Activated B cell treated with CpG ODN at 0.5 μM for 24 hours (primary cell): ENCODE measurements at regions not wholly inside any gene's neighbourhood (a gene's known extent, or its start where the extent isn't known, plus 50 kb on each side); places are given as distances from the start of the nearest gene placed in this dataset.

Source experiments
- ATAC-seq: fragments of 200-7000 bp; cut with Tn5 transposase; one replicate; pipeline ENCODE4 v1.10.0; 2021; ENCODE audit warnings: low read depth, mild to moderate bottlenecking, moderate library complexity
- CTCF ChIA-PET: fragments of 350-600 bp; sonication (Branson Sonifier 250); formaldehyde crosslinking; loops from one replicate; lab custom pipeline; 2021; ENCODE audit warnings: antibody characterized with exemption; lab: Charles Lee
- POLR2A ChIA-PET: fragments of 350-600 bp; sonication (Branson Sonifier 250); formaldehyde crosslinking; loops from one replicate; lab custom pipeline; 2021; ENCODE audit warnings: antibody characterized with exemption; lab: Charles Lee
- DNase-seq: peaks from one replicate; pipeline ENCODE4 v3.0.0; 2022
- H3K27ac Mint-ChIP-seq: one replicate; pipeline ENCODE4 v1.8.0; 2020; ENCODE audit warnings: mixed read lengths
- H3K27me3 Mint-ChIP-seq: one replicate; pipeline ENCODE4 v1.8.0; 2021; ENCODE audit warnings: mixed read lengths
- H3K36me3 Mint-ChIP-seq: one replicate; pipeline ENCODE4 v1.8.0; 2021; ENCODE audit warnings: low read depth, mixed read lengths
- H3K4me1 Mint-ChIP-seq: one replicate; pipeline ENCODE4 v1.8.0; 2021; ENCODE audit warnings: mixed read lengths
- H3K4me3 Mint-ChIP-seq: one replicate; pipeline ENCODE4 v1.8.0; 2020; ENCODE audit warnings: mild to moderate bottlenecking, mixed read lengths
- H3K9me3 Mint-ChIP-seq: one replicate; pipeline ENCODE4 v1.8.0; 2020; ENCODE audit warnings: mixed read lengths
- intact Hi-C: fragments of 100-400 bp; cut with micrococcal nuclease; formaldehyde crosslinking; loops from one replicate; pipeline ENCODE4 v1.15.1; 2024
- TF ChIP-seq, protein P1 (sequence below): fragments of 200-600 bp; IDR thresholded peaks from one replicate; pipeline ENCODE4 v1.8.0; 2022; ENCODE audit warnings: antibody characterized with exemption, mild to moderate bottlenecking

- H3K27ac Mint-ChIP-seq: no peak overlapping the region
Observed at GRCh38 chr2:236693531-236693930, 123.9 kb downstream of the ACKR3 start.

GRCh38 chr2:236694146-236694888 is 124.7 kb downstream of the ACKR3 start:
- Mint-ChIP-seq H3K9me3 (no peaks in the 10 kb centered on the region), H3K4me3 (no peak overlapping the region), H3K36me3 (no peaks in the 10 kb centered on the region), H3K27ac (no peak overlapping the region), H3K27me3 (peaks cover 7% of the 10 kb centered on the region), H3K4me1 (no peaks in the 10 kb centered on the region)
- POLR2A ChIA-PET: no interaction called here
- TF ChIP-seq, protein P1, sequence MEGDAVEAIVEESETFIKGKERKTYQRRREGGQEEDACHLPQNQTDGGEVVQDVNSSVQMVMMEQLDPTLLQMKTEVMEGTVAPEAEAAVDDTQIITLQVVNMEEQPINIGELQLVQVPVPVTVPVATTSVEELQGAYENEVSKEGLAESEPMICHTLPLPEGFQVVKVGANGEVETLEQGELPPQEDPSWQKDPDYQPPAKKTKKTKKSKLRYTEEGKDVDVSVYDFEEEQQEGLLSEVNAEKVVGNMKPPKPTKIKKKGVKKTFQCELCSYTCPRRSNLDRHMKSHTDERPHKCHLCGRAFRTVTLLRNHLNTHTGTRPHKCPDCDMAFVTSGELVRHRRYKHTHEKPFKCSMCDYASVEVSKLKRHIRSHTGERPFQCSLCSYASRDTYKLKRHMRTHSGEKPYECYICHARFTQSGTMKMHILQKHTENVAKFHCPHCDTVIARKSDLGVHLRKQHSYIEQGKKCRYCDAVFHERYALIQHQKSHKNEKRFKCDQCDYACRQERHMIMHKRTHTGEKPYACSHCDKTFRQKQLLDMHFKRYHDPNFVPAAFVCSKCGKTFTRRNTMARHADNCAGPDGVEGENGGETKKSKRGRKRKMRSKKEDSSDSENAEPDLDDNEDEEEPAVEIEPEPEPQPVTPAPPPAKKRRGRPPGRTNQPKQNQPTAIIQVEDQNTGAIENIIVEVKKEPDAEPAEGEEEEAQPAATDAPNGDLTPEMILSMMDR: no peak
- CTCF ChIA-PET: no interaction called here
- DNase-seq (no peak), ATAC-seq (no peak)
- intact Hi-C loops: no loop called here

More at GRCh38 chr2:236693531-236693930, 123.9 kb downstream of the ACKR3 start:
- DNase-seq (no peak), ATAC-seq (no peak)
- Mint-ChIP-seq H3K4me1 (no peaks in the 10 kb centered on the region), H3K9me3 (no peaks in the 10 kb centered on the region), H3K27me3 (peaks cover 8% of the 10 kb centered on the region), H3K36me3 (no peaks in the 10 kb centered on the region), H3K4me3 (no peak overlapping the region)
- TF ChIP-seq, protein P1: no peak
- CTCF ChIA-PET: no interaction called here
- POLR2A ChIA-PET: no interaction called here
- intact Hi-C loops: no loop called here

DNA sequence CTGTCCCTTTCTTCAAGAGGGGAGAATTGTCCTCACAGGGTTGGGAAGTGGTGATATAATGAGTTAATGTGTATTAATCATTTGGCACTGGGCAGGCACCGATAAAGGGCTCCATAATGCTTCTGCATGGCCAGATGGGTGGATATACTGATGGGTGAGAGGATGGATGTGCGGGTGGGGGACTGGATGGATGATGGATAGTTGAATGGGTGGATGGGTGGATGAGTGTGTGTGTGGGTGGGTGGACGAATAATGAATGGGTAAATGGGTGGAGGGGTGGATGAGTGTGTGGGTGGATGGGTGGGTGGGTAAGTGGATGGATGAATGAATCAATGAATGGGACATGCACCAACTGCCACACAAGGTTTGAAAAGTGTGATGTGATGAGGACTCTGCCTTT is 127.2 kb downstream of the ACKR3 start:
- TF ChIP-seq, protein P1: no peak
- DNase-seq: no peak
- Mint-ChIP-seq H3K36me3 (no peaks in the 10 kb centered on the region), H3K4me1 (no peaks in the 10 kb centered on the region), H3K27ac (no peak overlapping the region), H3K9me3 (no peaks in the 10 kb centered on the region), H3K27me3 (peaks cover 5% of the 10 kb centered on the region), H3K4me3 (no peak overlapping the region)
- no peak for ATAC-seq
- ChIA-PET POLR2A (no interaction called here), CTCF (no interaction called here)
- intact Hi-C loops: no loop called here

- H3K36me3 Mint-ChIP-seq: no peaks in the 10 kb centered on the region
- no peaks in the 10 kb centered on the region for H3K9me3 Mint-ChIP-seq
- H3K4me1 Mint-ChIP-seq: no peaks in the 10 kb centered on the region
- DNase-seq (no peak), ATAC-seq (no peak)
- POLR2A ChIA-PET: no interaction called here
- CTCF ChIA-PET: no interaction called here
- H3K27me3 Mint-ChIP-seq: peaks cover 3% of the 10 kb centered on the region
- intact Hi-C loops: no loop called here
- TF ChIP-seq, protein P1: no peak
- H3K27ac Mint-ChIP-seq: no peak overlapping the region
- H3K4me3 Mint-ChIP-seq: no peak overlapping the region
Observed at GRCh38 chr2:236698016-236698627, 128.5 kb downstream of the ACKR3 start.

GRCh38 chr2:236700703-236701102 is 131.1 kb downstream of the ACKR3 start:
- DNase-seq (no peak), ATAC-seq (no peak)
- H3K4me3 Mint-ChIP-seq: no peak overlapping the region
- no peaks in the 10 kb centered on the region for H3K4me1 Mint-ChIP-seq
- TF ChIP-seq, protein P1: no peak
- H3K9me3 Mint-ChIP-seq: no peaks in the 10 kb centered on the region
- no peaks in the 10 kb centered on the region for H3K36me3 Mint-ChIP-seq
- H3K27ac Mint-ChIP-seq: no peak overlapping the region
- no peaks in the 10 kb centered on the region for H3K27me3 Mint-ChIP-seq
- ChIA-PET CTCF (no interaction called here), POLR2A (no interaction called here)
- intact Hi-C loops: no loop called here
